ENCODE measurements at regions not wholly inside any gene's neighbourhood (a gene's known extent, or its start where the extent isn't known, plus 50 kb on each side); places are given as distances from the start of the nearest gene placed in this dataset.

DNA sequence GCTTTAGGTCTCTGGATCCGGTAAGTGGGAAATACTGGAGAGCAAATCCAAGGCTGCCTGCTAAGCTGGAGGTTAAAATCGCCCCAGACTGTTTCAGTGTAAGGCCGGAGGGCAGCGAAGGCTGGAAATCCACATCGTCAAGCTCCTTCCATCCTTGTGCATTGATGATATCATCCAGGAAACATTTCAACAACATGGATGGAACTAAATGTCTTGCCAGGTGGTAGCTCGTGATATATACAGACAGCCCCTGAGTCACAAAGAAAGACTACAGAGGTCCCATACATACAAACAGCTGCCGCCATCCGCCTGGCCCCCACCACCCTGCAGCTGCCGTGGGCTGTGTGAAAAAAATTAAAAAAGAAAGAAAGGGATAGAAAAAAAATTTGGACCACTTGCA is 148.9 kb upstream of the RBPJ start:
- Mint-ChIP-seq H3K9me3 (no peaks in the 10 kb centered on the region), H3K4me1 (no peaks in the 10 kb centered on the region), H3K27ac (ENCODE audit: low read depth) (no peak overlapping the region), H3K36me3 (ENCODE audit: insufficient read depth) (peaks cover 1% of the 10 kb centered on the region), H3K27me3 (peaks cover 30% of the 10 kb centered on the region), H3K4me3 (no peak overlapping the region)
- ATAC-seq (replicated peaks; ENCODE audit: extremely low read depth, poor library complexity, severe bottlenecking) (no peak), DNase-seq (ENCODE audit: low spot score in 2 of 2) (no peak)

DNA sequence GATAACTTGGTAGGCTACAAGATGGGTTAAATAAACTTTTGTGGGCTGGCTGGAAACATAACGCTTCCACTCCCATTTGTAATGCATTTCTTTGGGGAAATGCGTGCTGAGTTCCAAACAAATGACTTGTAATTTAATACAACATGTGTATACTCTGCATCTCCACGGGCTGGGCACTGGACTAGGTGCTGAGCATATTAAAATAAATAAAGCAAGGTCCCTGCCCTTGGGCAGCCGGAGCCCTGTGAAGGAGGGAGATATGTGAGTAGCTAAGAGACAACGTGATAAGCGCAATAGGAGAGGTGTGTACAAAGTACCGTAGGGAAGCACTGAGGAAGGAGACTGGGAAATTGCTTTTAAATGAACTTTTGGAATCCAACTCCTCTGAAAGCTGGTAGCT is 147.2 kb upstream of the RBPJ start:
- H3K27ac Mint-ChIP-seq (ENCODE audit: low read depth) = no peak overlapping the region
- no peak for ATAC-seq (replicated peaks; ENCODE audit: extremely low read depth, poor library complexity, severe bottlenecking)
- H3K4me3 Mint-ChIP-seq = no peak overlapping the region
- peaks cover 2% of the 10 kb centered on the region for H3K36me3 Mint-ChIP-seq (ENCODE audit: insufficient read depth)
- H3K4me1 Mint-ChIP-seq = no peaks in the 10 kb centered on the region
- H3K27me3 Mint-ChIP-seq = peaks cover 30% of the 10 kb centered on the region
- H3K9me3 Mint-ChIP-seq = no peaks in the 10 kb centered on the region
- DNase-seq (ENCODE audit: low spot score in 2 of 2) = no peak

DNA sequence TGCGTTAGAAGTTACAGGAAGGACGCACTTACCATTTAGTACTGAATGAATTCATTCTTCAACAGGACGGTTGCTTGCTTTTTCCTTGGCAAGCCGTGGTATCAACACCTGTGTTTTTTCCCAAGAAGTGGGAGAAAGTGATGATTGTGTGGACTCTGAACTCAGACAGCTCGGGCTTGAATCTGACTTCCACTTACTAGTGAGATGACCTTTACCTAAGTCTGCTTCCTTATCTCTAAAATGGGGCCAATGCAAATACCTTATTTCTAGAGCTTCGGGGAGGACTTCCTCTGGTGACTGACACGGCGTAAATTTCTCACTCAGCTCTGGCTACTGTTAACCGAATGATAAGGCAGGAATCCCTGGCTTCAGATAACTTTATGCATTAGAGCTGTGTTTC is 146.8 kb upstream of the RBPJ start:
- H3K27me3 Mint-ChIP-seq = peaks cover 30% of the 10 kb centered on the region
- no peak overlapping the region for H3K4me3 Mint-ChIP-seq
- DNase-seq (ENCODE audit: low spot score in 2 of 2) (no peak), ATAC-seq (replicated peaks; ENCODE audit: extremely low read depth, poor library complexity, severe bottlenecking) (no peak)
- no peaks in the 10 kb centered on the region for H3K4me1 Mint-ChIP-seq
- peaks cover 2% of the 10 kb centered on the region for H3K36me3 Mint-ChIP-seq (ENCODE audit: insufficient read depth)
- no peaks in the 10 kb centered on the region for H3K9me3 Mint-ChIP-seq
- no peak overlapping the region for H3K27ac Mint-ChIP-seq (ENCODE audit: low read depth)

DNA sequence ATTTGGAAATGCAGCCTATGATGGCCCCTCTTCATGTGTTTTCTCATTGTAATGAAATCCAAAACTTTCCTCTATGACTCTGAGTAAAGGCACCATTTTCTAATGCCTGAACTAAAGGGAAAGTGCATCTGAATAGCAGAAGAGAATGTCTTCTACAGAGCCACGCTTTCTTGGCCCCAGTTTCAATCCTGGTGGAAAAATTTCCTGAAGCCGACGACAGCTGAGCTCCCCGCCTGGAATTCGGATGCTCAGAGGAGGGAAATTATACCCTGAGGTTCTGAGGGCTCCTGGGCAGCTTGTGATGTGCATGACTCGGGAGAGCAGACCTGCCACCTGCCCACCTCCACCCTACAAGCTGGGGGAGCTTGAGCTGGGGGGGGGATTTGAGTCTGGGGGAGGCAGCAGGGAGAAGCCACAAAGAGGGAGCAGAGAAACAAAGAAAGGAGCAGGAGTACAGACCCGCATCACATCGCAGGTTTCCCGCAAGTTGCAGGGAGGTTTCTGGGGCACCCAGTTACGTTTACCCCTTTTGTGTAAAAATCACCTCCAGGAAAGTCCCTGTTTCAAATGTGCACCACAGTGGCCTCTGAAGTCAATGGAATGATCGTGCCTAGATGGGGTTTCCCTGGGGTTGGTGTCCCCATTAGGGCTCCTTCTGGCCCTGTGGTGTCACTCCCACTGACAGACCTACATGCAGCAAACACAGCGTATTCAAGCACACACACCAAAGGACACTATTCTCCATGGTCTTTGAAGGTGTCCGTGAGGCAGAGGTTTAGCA is 145.6 kb upstream of the RBPJ start:
- Mint-ChIP-seq H3K27me3 (peaks cover 30% of the 10 kb centered on the region), H3K4me3 (no peak overlapping the region), H3K36me3 (ENCODE audit: insufficient read depth) (peaks cover 2% of the 10 kb centered on the region), H3K9me3 (no peaks in the 10 kb centered on the region), H3K27ac (ENCODE audit: low read depth) (no peak overlapping the region), H3K4me1 (no peaks in the 10 kb centered on the region)
- ATAC-seq (replicated peaks; ENCODE audit: extremely low read depth, poor library complexity, severe bottlenecking) = no peak
- DNase-seq (ENCODE audit: low spot score in 2 of 2) = no peak

DNA sequence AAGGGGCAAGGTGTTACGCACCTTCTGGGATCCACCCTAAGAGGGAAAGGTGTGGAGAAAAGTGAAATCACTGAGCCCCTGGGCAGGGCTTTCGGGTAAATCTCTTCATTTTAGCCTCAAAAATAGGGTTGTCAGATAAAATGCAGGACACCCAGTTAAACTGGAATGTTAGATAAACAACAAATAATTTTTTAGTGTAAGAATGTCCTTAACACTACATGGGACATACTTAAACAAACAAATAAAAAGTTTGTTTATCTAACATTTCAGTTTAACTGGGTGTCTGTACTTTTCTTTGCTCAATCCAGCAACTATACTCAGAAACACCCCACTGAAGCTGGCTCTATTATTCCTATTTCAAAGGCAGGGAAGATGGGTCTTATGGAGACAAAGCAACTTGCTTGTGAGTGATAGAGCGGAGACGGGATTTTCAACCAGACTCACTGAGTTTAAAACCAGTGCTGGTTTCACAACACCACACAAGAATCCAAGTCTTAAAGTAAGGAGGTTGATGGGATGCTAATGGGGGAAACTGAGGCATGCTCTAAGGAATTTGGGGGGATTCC is 144.8 kb upstream of the RBPJ start:
- H3K27me3 Mint-ChIP-seq = peaks cover 30% of the 10 kb centered on the region
- H3K27ac Mint-ChIP-seq (ENCODE audit: low read depth) = no peak overlapping the region
- H3K4me1 Mint-ChIP-seq = no peaks in the 10 kb centered on the region
- no peak for DNase-seq (ENCODE audit: low spot score in 2 of 2)
- no peaks in the 10 kb centered on the region for H3K9me3 Mint-ChIP-seq
- no peak overlapping the region for H3K4me3 Mint-ChIP-seq
- peaks cover 2% of the 10 kb centered on the region for H3K36me3 Mint-ChIP-seq (ENCODE audit: insufficient read depth)
- ATAC-seq (replicated peaks; ENCODE audit: extremely low read depth, poor library complexity, severe bottlenecking) = no peak

DNA sequence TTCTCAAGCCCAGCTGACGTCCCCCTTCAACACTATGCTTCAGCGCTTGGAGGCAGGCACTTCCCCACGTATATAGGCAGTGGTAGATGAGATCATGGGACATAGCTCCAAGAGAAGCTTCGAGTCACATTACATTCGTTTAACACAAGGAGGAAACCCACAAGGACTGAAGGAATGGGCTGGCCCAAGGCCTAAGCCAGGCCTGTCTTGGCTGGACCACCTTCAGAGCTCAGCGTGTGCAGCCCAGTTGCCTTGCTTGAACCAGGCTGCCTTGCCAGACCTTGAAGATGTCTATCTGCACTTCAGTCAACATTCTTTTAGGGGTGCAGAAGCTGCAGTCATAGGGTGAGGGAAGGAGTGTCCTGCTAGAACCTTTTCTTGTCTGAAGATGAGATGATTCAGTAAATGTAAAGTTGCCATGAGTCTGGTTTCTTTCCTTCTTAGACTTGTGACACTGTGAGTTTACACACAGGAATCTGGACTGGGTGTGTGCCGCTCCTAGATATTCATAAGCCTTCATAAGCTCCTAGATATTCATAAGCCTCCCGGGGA is 144.1 kb upstream of the RBPJ start:
- Mint-ChIP-seq H3K4me1 (no peaks in the 10 kb centered on the region), H3K27ac (ENCODE audit: low read depth) (no peak overlapping the region), H3K36me3 (ENCODE audit: insufficient read depth) (peaks cover 2% of the 10 kb centered on the region), H3K4me3 (no peak overlapping the region), H3K9me3 (no peaks in the 10 kb centered on the region), H3K27me3 (peaks cover 24% of the 10 kb centered on the region)
- no peak for ATAC-seq (replicated peaks; ENCODE audit: extremely low read depth, poor library complexity, severe bottlenecking)
- DNase-seq (ENCODE audit: low spot score in 2 of 2) = no peak

DNA sequence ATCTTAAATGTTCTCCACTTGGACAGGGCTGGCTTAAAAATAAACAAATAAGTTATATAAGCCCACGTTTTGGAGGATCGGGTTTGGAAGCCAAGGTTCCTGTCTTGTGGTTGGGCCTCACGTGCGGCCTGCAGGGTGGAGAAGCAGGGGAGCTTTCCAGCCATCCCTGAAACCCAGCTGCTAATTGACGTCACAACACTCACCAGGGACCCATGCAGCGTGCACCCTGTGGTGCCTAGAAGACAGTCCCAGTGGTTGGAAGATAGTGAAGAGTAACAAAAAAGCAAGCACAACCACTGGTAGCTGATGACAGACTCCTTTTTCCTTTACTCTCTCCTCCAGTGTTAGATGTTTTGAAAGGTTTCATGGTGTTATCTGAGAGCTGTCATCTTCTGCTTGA is 142.0 kb upstream of the RBPJ start:
- ATAC-seq (replicated peaks; ENCODE audit: extremely low read depth, poor library complexity, severe bottlenecking) (no peak), DNase-seq (ENCODE audit: low spot score in 2 of 2) (no peak)
- Mint-ChIP-seq H3K4me3 (no peak overlapping the region), H3K9me3 (no peaks in the 10 kb centered on the region), H3K27me3 (peaks cover 2% of the 10 kb centered on the region), H3K4me1 (no peaks in the 10 kb centered on the region), H3K36me3 (ENCODE audit: insufficient read depth) (peaks cover 2% of the 10 kb centered on the region), H3K27ac (ENCODE audit: low read depth) (no peak overlapping the region)

DNA sequence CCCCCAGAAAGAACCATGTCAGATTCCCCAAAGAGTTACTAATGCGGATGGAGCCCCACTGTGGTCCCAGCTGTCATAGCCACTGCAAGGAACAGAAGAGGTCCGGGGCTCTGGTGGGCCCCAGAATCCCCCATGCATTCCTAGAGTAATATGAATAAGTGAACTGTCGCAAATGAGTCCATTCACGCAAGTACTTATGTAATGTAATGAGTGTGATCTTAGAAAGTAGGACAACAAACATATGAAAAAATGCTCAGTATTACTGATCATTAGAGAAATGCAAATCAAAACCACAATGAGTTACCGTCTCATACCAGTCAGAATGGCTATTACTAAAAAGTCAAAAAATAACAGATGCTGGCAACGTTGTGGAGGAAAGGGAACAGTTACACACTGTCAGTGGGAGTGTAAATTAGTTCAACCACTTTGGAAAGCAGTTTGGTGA is 141.5 kb upstream of the RBPJ start:
- H3K4me1 Mint-ChIP-seq = no peaks in the 10 kb centered on the region
- no peak overlapping the region for H3K4me3 Mint-ChIP-seq
- H3K36me3 Mint-ChIP-seq (ENCODE audit: insufficient read depth) = peaks cover 2% of the 10 kb centered on the region
- H3K9me3 Mint-ChIP-seq = no peaks in the 10 kb centered on the region
- no peaks in the 10 kb centered on the region for H3K27me3 Mint-ChIP-seq
- no peak overlapping the region for H3K27ac Mint-ChIP-seq (ENCODE audit: low read depth)
- no peak for DNase-seq (ENCODE audit: low spot score in 2 of 2)
- ATAC-seq (replicated peaks; ENCODE audit: extremely low read depth, poor library complexity, severe bottlenecking) = no peak

DNA sequence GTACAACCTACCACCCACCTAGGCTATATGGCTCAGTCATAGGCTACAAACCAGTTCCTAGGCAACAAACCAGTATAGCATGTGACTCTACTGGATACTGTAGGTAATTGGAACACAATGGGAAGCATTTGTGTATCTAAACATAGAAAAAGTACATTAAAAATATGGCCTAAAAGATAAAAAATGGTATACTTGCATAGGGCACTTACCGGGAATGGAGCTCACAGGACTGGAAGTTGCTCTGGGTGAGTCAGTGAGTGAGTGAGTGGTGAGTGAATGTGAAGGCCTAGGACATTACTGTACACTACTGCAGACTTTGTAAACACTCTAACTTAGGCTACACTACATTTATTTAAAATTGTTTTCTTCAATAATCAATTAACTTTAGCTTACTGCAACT is 139.2 kb upstream of the RBPJ start:
- Mint-ChIP-seq H3K4me3 (no peak overlapping the region), H3K9me3 (no peaks in the 10 kb centered on the region), H3K27me3 (no peaks in the 10 kb centered on the region), H3K27ac (ENCODE audit: low read depth) (no peak overlapping the region), H3K4me1 (no peaks in the 10 kb centered on the region), H3K36me3 (ENCODE audit: insufficient read depth) (peaks cover 2% of the 10 kb centered on the region)
- ATAC-seq (replicated peaks; ENCODE audit: extremely low read depth, poor library complexity, severe bottlenecking) = no peak
- DNase-seq (ENCODE audit: low spot score in 2 of 2) = no peak

DNA sequence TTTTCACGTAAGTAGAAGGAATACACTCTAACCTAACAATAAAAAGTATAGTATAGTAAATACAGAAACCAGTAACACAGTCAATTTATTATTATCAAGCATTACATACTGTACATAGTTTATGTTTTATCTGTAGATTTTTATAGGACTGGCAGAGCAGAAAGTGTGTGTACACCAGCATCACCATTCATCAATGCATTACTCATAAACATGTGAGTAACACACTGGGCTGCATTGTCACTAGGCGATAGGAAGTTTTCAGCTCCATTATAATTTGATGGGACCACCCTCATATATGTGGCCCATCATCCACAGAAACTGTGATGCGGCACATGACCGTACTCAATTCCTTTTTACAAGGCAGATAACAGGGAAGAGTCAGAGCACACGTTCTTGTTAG is 137.8 kb upstream of the RBPJ start:
- H3K36me3 Mint-ChIP-seq (ENCODE audit: insufficient read depth) = no peaks in the 10 kb centered on the region
- DNase-seq (ENCODE audit: low spot score in 2 of 2) (no peak), ATAC-seq (replicated peaks; ENCODE audit: extremely low read depth, poor library complexity, severe bottlenecking) (no peak)
- H3K9me3 Mint-ChIP-seq = no peaks in the 10 kb centered on the region
- H3K27me3 Mint-ChIP-seq = no peaks in the 10 kb centered on the region
- H3K27ac Mint-ChIP-seq (ENCODE audit: low read depth) = no peak overlapping the region
- H3K4me3 Mint-ChIP-seq = no peak overlapping the region
- no peaks in the 10 kb centered on the region for H3K4me1 Mint-ChIP-seq

DNA sequence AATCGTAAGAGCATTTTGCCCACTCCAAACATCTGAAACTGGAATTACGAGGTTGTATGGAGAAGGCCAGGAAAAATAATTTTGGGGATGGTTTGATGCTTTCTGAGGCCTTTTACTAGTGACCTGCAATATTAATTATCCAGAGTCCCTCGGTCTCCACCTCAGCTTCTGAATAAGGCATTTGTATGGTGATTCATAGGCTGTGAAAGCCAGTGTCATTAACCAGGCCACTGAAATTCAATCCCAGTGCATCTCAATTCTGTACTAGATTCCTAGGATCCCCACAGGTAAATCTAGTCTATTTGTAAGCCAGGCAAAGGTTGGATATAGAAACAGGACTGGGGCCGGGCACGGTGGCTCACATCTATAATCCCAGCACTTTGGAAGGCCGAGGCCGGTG is 135.4 kb upstream of the RBPJ start:
- Mint-ChIP-seq H3K27ac (ENCODE audit: low read depth) (no peak overlapping the region), H3K4me1 (no peaks in the 10 kb centered on the region), H3K36me3 (ENCODE audit: insufficient read depth) (no peaks in the 10 kb centered on the region), H3K9me3 (no peaks in the 10 kb centered on the region), H3K4me3 (no peak overlapping the region), H3K27me3 (no peaks in the 10 kb centered on the region)
- DNase-seq (ENCODE audit: low spot score in 2 of 2) = no peak
- no peak for ATAC-seq (replicated peaks; ENCODE audit: extremely low read depth, poor library complexity, severe bottlenecking)

DNA sequence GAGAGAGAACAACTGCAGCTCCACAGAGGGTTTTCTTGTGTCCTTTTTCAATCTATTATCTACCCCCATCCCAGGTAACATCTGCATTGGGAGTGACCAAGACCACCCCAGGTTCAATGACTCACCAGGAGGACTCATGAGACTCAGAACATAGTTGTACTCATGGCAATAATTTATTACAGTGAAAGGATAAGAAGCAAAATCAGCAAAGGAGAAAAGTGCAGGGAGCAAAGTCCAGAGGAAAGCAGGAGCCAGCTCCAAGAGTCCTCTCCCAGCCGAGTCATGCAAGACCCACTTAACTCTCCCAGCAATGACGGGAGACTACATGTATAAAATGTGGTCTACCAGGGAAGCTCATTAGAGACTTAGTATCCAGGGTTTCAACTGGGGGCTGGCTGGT is 129.5 kb upstream of the RBPJ start:
- no peaks in the 10 kb centered on the region for H3K27me3 Mint-ChIP-seq
- H3K27ac Mint-ChIP-seq (ENCODE audit: low read depth) = peak overlapping the region; percentile 1
- H3K36me3 Mint-ChIP-seq (ENCODE audit: insufficient read depth) = no peaks in the 10 kb centered on the region
- no peak for DNase-seq (ENCODE audit: low spot score in 2 of 2)
- peaks cover 24% of the 10 kb centered on the region for H3K4me1 Mint-ChIP-seq
- no peaks in the 10 kb centered on the region for H3K9me3 Mint-ChIP-seq
- ATAC-seq (replicated peaks; ENCODE audit: extremely low read depth, poor library complexity, severe bottlenecking) = no peak
- no peak overlapping the region for H3K4me3 Mint-ChIP-seq
